H9 (cell line): ENCODE measurements at regions not wholly inside any gene's neighbourhood (a gene's known extent, or its start where the extent isn't known, plus 50 kb on each side); places are given as distances from the start of the nearest gene placed in this dataset.

ENCODE experiments used
- DNase-seq: peaks from one replicate; pipeline ENCODE4 v3.0.0-alpha.2; 2017
- H2AFZ ChIP-seq: one replicate; pipeline ENCODE4 v1.6.1; 2013; ENCODE audit warnings: mild to moderate bottlenecking, low read length, control low read depth, moderate library complexity
- H2AK5ac ChIP-seq: 2 replicates; pipeline ENCODE4 v1.6.1; 2013; ENCODE audit warnings: low read length, control low read depth, mixed read lengths; ENCODE audit not compliant: insufficient read length
- H2BK120ac ChIP-seq: one replicate; pipeline ENCODE4 v1.6.1; 2013; ENCODE audit warnings: low read depth, mild to moderate bottlenecking, low read length, control low read depth, inconsistent platforms; ENCODE audit not compliant: poor library complexity, severe bottlenecking
- H2BK12ac ChIP-seq: 2 replicates; pipeline ENCODE4 v1.6.1; 2013; ENCODE audit warnings: low read length, control low read depth, mixed read lengths, low read depth; ENCODE audit not compliant: insufficient read length
- H2BK15ac ChIP-seq: 2 replicates; pipeline ENCODE4 v1.6.1; 2013; ENCODE audit warnings: low read depth, low read length, control low read depth
- H2BK20ac ChIP-seq: one replicate; pipeline ENCODE4 v1.6.1; 2013; ENCODE audit warnings: low read depth, mild to moderate bottlenecking, low read length, control low read depth, inconsistent platforms; ENCODE audit not compliant: poor library complexity, severe bottlenecking
- H2BK5ac ChIP-seq: 2 replicates; pipeline ENCODE4 v1.6.1; 2013; ENCODE audit warnings: low read length, control low read depth, mixed read lengths; ENCODE audit not compliant: insufficient read length
- H3K14ac ChIP-seq: 2 replicates; pipeline ENCODE4 v1.6.1; 2013; ENCODE audit warnings: low read length, control low read depth; ENCODE audit not compliant: insufficient read depth
- H3K18ac ChIP-seq: 2 replicates; pipeline ENCODE4 v1.6.1; 2013; ENCODE audit warnings: low read depth, mild to moderate bottlenecking, mixed read lengths, low read length, control low read depth; ENCODE audit not compliant: insufficient read length
- H3K23ac ChIP-seq: 2 replicates; pipeline ENCODE4 v1.6.1; 2013; ENCODE audit warnings: low read length, control low read depth, mixed read lengths, low read depth; ENCODE audit not compliant: insufficient read length
- H3K23me2 ChIP-seq: 2 replicates; pipeline ENCODE4 v1.6.1; 2013; ENCODE audit warnings: low read depth, mild to moderate bottlenecking, mixed read lengths, low read length, control low read depth; ENCODE audit not compliant: insufficient read length, poor library complexity, severe bottlenecking
- H3K27ac ChIP-seq: 2 replicates; pipeline ENCODE4 v1.5.1; 2013; ENCODE audit warnings: low read length, control low read depth, mixed read lengths, low read depth; ENCODE audit not compliant: insufficient read length
- H3K27me3 ChIP-seq: 2 replicates; pipeline ENCODE4 v1.6.1; 2013; ENCODE audit warnings: low read length, control low read depth, inconsistent platforms; ENCODE audit not compliant: insufficient read depth
- H3K4ac ChIP-seq: 2 replicates; pipeline ENCODE4 v1.6.1; 2013; ENCODE audit warnings: low read depth, mild to moderate bottlenecking, control low read depth, inconsistent platforms, low read length, moderate library complexity
- H3K4me1 ChIP-seq: 2 replicates; pipeline ENCODE4 v1.6.1; 2013; ENCODE audit warnings: low read length, control low read depth, inconsistent platforms; ENCODE audit not compliant: insufficient read depth
- H3K4me2 ChIP-seq: 2 replicates; pipeline ENCODE4 v1.6.1; 2013; ENCODE audit warnings: low read length, control low read depth, mixed read lengths; ENCODE audit not compliant: insufficient read length, insufficient read depth
- H3K56ac ChIP-seq: 2 replicates; pipeline ENCODE4 v1.6.1; 2013; ENCODE audit warnings: low read depth, mild to moderate bottlenecking, mixed read lengths, low read length, control low read depth; ENCODE audit not compliant: insufficient read length
- H3K79me1 ChIP-seq: 2 replicates; pipeline ENCODE4 v1.6.1; 2013; ENCODE audit warnings: low read depth, mild to moderate bottlenecking, moderate library complexity, low read length, control low read depth, inconsistent platforms; ENCODE audit not compliant: insufficient read depth, poor library complexity, severe bottlenecking
- H3K79me2 ChIP-seq: 2 replicates; pipeline ENCODE4 v1.6.1; 2013; ENCODE audit warnings: low read length, control low read depth, inconsistent platforms; ENCODE audit not compliant: insufficient read depth
- H3K9ac ChIP-seq: 2 replicates; pipeline ENCODE4 v1.6.1; 2013; ENCODE audit warnings: low read length, control low read depth, mixed read lengths; ENCODE audit not compliant: insufficient read length; ENCODE audit errors: extremely low read depth
- H3K9me3 ChIP-seq: one replicate; pipeline ENCODE4 v1.6.1; 2013; ENCODE audit warnings: low read depth, low read length, inconsistent platforms; ENCODE audit not compliant: control insufficient read depth
- H3T11ph ChIP-seq: one replicate; pipeline ENCODE4 v1.6.1; 2013; ENCODE audit warnings: mild to moderate bottlenecking, low read length, control low read depth, inconsistent platforms
- H4K20me1 ChIP-seq: one replicate; pipeline ENCODE4 v1.6.1; 2013; ENCODE audit not compliant: control insufficient read depth, insufficient read length, insufficient read depth
- H4K5ac ChIP-seq: 2 replicates; pipeline ENCODE4 v1.6.1; 2013; ENCODE audit warnings: low read depth, mild to moderate bottlenecking, mixed read lengths, low read length, control low read depth; ENCODE audit not compliant: insufficient read length
- H4K8ac ChIP-seq: replicated peaks from 2 replicates; pipeline ENCODE4 v1.6.1; 2013; ENCODE audit warnings: low read length, control low read depth, mixed read lengths, low read depth; ENCODE audit not compliant: insufficient read length
- H4K91ac ChIP-seq: 2 replicates; pipeline ENCODE4 v1.6.1; 2013; ENCODE audit warnings: low read depth, mild to moderate bottlenecking, moderate library complexity, mixed read lengths, low read length, control low read depth; ENCODE audit not compliant: insufficient read length
- H3K27ac Mint-ChIP-seq, 3 experiments: 2 replicates in 2 of 3; 3 replicates in 1 of 3; pipeline ENCODE4 v1.8.0; 2020 to 2021; ENCODE audit warnings: mixed read lengths in 3 of 3, mild to moderate bottlenecking in 1 of 3, moderate library complexity in 1 of 3
- H3K27me3 Mint-ChIP-seq: 2 replicates; pipeline ENCODE4 v1.8.0; 2021; ENCODE audit warnings: low read depth, mild to moderate bottlenecking, moderate library complexity, mixed read lengths
- H3K36me3 Mint-ChIP-seq, 3 experiments: 2 replicates in 2 of 3; 3 replicates in 1 of 3; pipeline ENCODE4 v1.8.0; 2020 to 2021; ENCODE audit warnings: low read depth in 3 of 3, mixed read lengths in 3 of 3; ENCODE audit not compliant: insufficient read depth in 1 of 3
- H3K4me1 Mint-ChIP-seq, 2 experiments: 2 replicates each; pipeline ENCODE4 v1.8.0; 2020; ENCODE audit warnings: mixed read lengths in 2 of 2
- H3K4me3 Mint-ChIP-seq, 2 experiments: 2 replicates in 1 of 2; 3 replicates in 1 of 2; pipeline ENCODE4 v1.8.0; 2020 to 2021; ENCODE audit warnings: mild to moderate bottlenecking in 2 of 2, mixed read lengths in 2 of 2, moderate library complexity in 1 of 2
- H3K9me3 Mint-ChIP-seq, 2 experiments: 2 replicates in 1 of 2; 3 replicates in 1 of 2; pipeline ENCODE4 v1.8.0; 2020; ENCODE audit warnings: mild to moderate bottlenecking in 2 of 2, mixed read lengths in 2 of 2, moderate library complexity in 1 of 2
- CTCF ChIP-seq: fragments of 200-600 bp; sonication (generic); conservative IDR thresholded peaks from 3 replicates; pipeline ENCODE4 v1.8.0; 2021; ENCODE audit warnings: antibody characterized with exemption, mild to moderate bottlenecking
- WGBS: extraction: QIAGEN DNeasy Blood & Tissue Kit; methylation state at CpG from one replicate; pipeline ENCODE4 v1.1.7; 2013; ENCODE audit warnings: missing lambda C conversion rate, low lambda C conversion rate, mixed read lengths; ENCODE audit not compliant: insufficient read length; ENCODE audit errors: extremely low coverage; 5-methylcytosine and 5-hydroxymethylcytosine counted together

DNA sequence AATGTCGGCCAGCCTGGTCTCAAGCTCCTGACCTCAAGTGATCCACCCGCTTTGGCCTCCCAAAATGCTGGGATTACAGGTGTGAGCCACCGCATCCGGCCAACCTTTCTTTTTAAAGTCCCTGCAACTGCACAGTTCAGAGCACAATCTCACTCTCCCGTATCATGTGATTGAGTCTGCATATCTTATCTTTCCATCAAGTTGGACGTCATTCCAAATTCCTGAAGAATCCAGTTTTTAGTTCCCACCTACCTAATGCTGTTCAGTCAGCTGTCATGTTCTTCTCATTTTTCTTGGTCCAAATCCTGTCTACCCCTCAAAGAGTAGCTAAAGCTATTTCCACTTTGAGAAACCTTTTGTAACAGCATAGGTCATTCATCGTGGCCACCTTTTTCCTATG is 110.8 kb upstream of the FBXO11 start:
- Histone ChIP-seq H3K23me2 (no peaks in the 10 kb centered on the region), H3K4me1 (no peaks in the 10 kb centered on the region), H3K56ac (no peak overlapping the region), H2AFZ (no peak overlapping the region), H3K9ac (no peak overlapping the region), H2BK20ac (no peak overlapping the region), H2BK12ac (no peak overlapping the region), H3K9me3 (no peaks in the 10 kb centered on the region), H2AK5ac (no peak overlapping the region), H4K91ac (no peak overlapping the region), H3K14ac (no peak overlapping the region), H3K18ac (no peak overlapping the region), H4K8ac (no peak overlapping the region), H2BK15ac (no peak overlapping the region), H3K4ac (no peak overlapping the region), H2BK5ac (no peak overlapping the region), H3K27me3 (no peaks in the 10 kb centered on the region), H3T11ph (no peak overlapping the region), H4K20me1 (no peaks in the 10 kb centered on the region), H3K79me2 (no peaks in the 10 kb centered on the region), H2BK120ac (no peak overlapping the region), H3K4me2 (no peak overlapping the region), H3K23ac (no peak overlapping the region), H3K79me1 (no peaks in the 10 kb centered on the region), H4K5ac (no peak overlapping the region), H3K27ac (no peak overlapping the region)
- WGBS, result no CpG with 5 or more reads among the region's 7 CpGs
- Mint-ChIP-seq H3K4me1 (peaks cover 8 to 14% of the 10 kb centered on the region in 2 experiments), H3K4me3 (no peak overlapping the region), H3K9me3 (peaks cover 4 to 9% of the 10 kb centered on the region in 2 experiments; a peak in 3 of 5 replicates), H3K27me3 (no peaks in the 10 kb centered on the region), H3K27ac (no peak overlapping the region), H3K36me3 (peaks cover 0 to 15% (median 0%) of the 10 kb centered on the region in 3 experiments; a peak in 2 of 7 replicates)
- TF ChIP-seq CTCF, result no peak
- no peak for DNase-seq
